Prostate gland (tissue), 2 donors: ENCODE measurements at regions not wholly inside any gene's neighbourhood (a gene's known extent, or its start where the extent isn't known, plus 50 kb on each side); places are given as distances from the start of the nearest gene placed in this dataset.
A peak's percentile ranks its signal among the peaks of the same experiment; 100 is the strongest.

Experiments used
- DNase-seq: peaks from one replicate; pipeline ENCODE4 v3.0.0-alpha.2; 2019; ENCODE audit warnings: low spot score
- H3K27ac ChIP-seq, 2 donors: fragments of 200-600 bp; sonication (generic); 2 replicates each; pipeline ENCODE4 v1.5.1; 2017 to 2019
- H3K27me3 ChIP-seq: fragments of 200-600 bp; sonication (generic); replicated peaks from 2 replicates; pipeline ENCODE4 v1.5.1; 2019; ENCODE audit not compliant: insufficient read depth
- H3K36me3 ChIP-seq, 2 donors: fragments of 200-600 bp; sonication (generic); 1 replicate in 1 of 2; 2 replicates in 1 of 2; pipeline versions ENCODE4 v1.5.1 to v1.8.1; 2017 to 2019
- H3K4me1 ChIP-seq: fragments of 200-600 bp; sonication (generic); replicated peaks from 2 replicates; pipeline ENCODE4 v1.5.1; 2019
- H3K4me3 ChIP-seq, 2 donors: fragments of 200-600 bp; sonication (generic); 2 replicates each; pipeline ENCODE4 v1.5.1; 2017 to 2019
- H3K9me3 ChIP-seq: fragments of 200-600 bp; sonication (generic); 2 replicates; pipeline ENCODE4 v1.5.1; 2017
- CTCF ChIP-seq, 4 experiments: fragments of 200-600 bp in 2 of 4; fragments of 450-650 bp in 2 of 4; sonication (generic) in 2 of 4; IDR thresholded peaks; 1 replicate in 3 of 4; 2 replicates in 1 of 4; pipeline ENCODE4 v1.5.1; 2016 to 2019; ENCODE audit warnings: antibody characterized with exemption in 4 of 4, mild to moderate bottlenecking in 2 of 4, moderate library complexity in 2 of 4
- POLR2A ChIP-seq: fragments of 450-650 bp; IDR thresholded peaks from one replicate; pipeline ENCODE4 v1.6.1; 2016; ENCODE audit warnings: antibody characterized with exemption, mild to moderate bottlenecking
- POLR2AphosphoS5 ChIP-seq: sonication (generic); formaldehyde crosslinking; IDR thresholded peaks from one replicate; pipeline ENCODE4 v1.6.1; 2017; ENCODE audit warnings: antibody characterized with exemption
- WGBS: methylation state at CpG from one replicate; pipeline ENCODE4 v1.1.5; 2018; 5-methylcytosine and 5-hydroxymethylcytosine counted together
- intact Hi-C: fragments of 100-400 bp; cut with DNase I; formaldehyde crosslinking; loops from one replicate; pipeline ENCODE4 v1.14.2; 2022

- 82% methylated on average over 2 of the region's 2 CpGs for WGBS
- H3K4me1 ChIP-seq: no peaks in the 10 kb centered on the region
- DNase-seq: no peak
- no peaks in the 10 kb centered on the region for H3K36me3 ChIP-seq
- H3K4me3 ChIP-seq: no peak overlapping the region
- H3K9me3 ChIP-seq: no peaks in the 10 kb centered on the region
- TF ChIP-seq CTCF (IDR thresholded peaks at IDR 0.05) (no peak), POLR2AphosphoS5 (no peak), POLR2A (no peak)
- no peak overlapping the region for H3K27ac ChIP-seq
- no peaks in the 10 kb centered on the region for H3K27me3 ChIP-seq
- intact Hi-C loops: no loop called here
Measured at GRCh38 chr3:105243076-105243475, 123.6 kb upstream of the ALCAM start.

- no peak for TF ChIP-seq POLR2AphosphoS5
- TF ChIP-seq CTCF (IDR thresholded peaks at IDR 0.05): no peak
- TF ChIP-seq POLR2A: no peak
- H3K27ac ChIP-seq: no peak overlapping the region
- H3K4me3 ChIP-seq: no peak overlapping the region
- intact Hi-C loops: no loop called here
- no peaks in the 10 kb centered on the region for H3K27me3 ChIP-seq
- 58% methylated on average over 3 of the region's 3 CpGs for WGBS
- H3K4me1 ChIP-seq: no peaks in the 10 kb centered on the region
- no peak for DNase-seq
- no peaks in the 10 kb centered on the region for H3K9me3 ChIP-seq
- H3K36me3 ChIP-seq: no peaks in the 10 kb centered on the region
Measured at GRCh38 chr3:105246536-105246935, 120.2 kb upstream of the ALCAM start.

- intact Hi-C loops: no loop called here
- no peak overlapping the region for H3K27ac ChIP-seq
- no peaks in the 10 kb centered on the region for H3K9me3 ChIP-seq
- no peaks in the 10 kb centered on the region for H3K4me1 ChIP-seq
- peak; percentile 13 for DNase-seq
- no peak overlapping the region for H3K4me3 ChIP-seq
- H3K36me3 ChIP-seq: no peaks in the 10 kb centered on the region
- WGBS: 15% methylated on average over 3 of the region's 3 CpGs
- H3K27me3 ChIP-seq: no peaks in the 10 kb centered on the region
- TF ChIP-seq POLR2A (no peak), CTCF (IDR thresholded peaks at IDR 0.05) (no peak), POLR2AphosphoS5 (no peak)
Measured at GRCh38 chr3:105253225-105253624, 113.5 kb upstream of the ALCAM start.

GRCh38 chr3:105254154-105254553, 112.6 kb upstream of the ALCAM start:
- intact Hi-C loops: no loop called here
- WGBS: 63% methylated on average over 2 of the region's 2 CpGs
- no peaks in the 10 kb centered on the region for H3K27me3 ChIP-seq

More at GRCh38 chr3:105254154-105254553, 112.6 kb upstream of the ALCAM start:
- Histone ChIP-seq H3K4me1 (no peaks in the 10 kb centered on the region), H3K36me3 (no peaks in the 10 kb centered on the region), H3K9me3 (no peaks in the 10 kb centered on the region), H3K4me3 (no peak overlapping the region), H3K27ac (no peak overlapping the region)
- DNase-seq: no peak
- TF ChIP-seq POLR2AphosphoS5: no peak
- TF ChIP-seq POLR2A: no peak
- no peak for TF ChIP-seq CTCF (IDR thresholded peaks at IDR 0.05)
